ENCODE measurements at regions not wholly inside any gene's neighbourhood (a gene's known extent, or its start where the extent isn't known, plus 50 kb on each side); places are given as distances from the start of the nearest gene placed in this dataset.

DNA sequence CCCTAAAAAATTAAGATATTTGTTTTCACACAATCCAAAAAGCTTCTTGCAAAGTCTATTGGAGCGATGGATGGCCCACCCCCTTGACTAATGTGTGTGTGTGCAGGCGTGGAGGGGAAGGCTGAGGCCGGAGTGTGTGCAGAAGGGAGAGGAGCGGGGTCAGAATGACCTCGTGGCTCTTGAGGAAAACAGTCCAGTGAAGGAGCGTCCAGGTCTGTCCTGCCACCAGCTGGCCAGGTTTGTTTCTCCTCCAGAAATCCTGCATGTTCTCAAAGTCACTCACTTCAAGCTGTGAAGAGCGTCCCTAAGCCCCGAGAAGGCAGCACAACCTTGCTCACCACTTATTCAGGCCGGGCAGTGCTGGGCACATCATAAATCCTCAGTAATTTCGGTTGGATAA lies 69.5 kb upstream of the SSX2IP start:
- Histone ChIP-seq H2AFZ (ENCODE audit: control insufficient read depth, low read length) (no peak overlapping the region), H3K4me2 (ENCODE audit: control insufficient read depth, extremely low read depth, insufficient read depth, low read depth, low read length) (no peak overlapping the region), H3K4me3 (ENCODE audit: control insufficient read depth in 2 of 3, extremely low read depth in 1 of 3, insufficient read depth in 2 of 3, low read depth in 1 of 3, low read length in 3 of 3) (no peak overlapping the region), H3K9me3 (ENCODE audit: control insufficient read depth, low read depth, low read length) (no peaks in the 10 kb centered on the region), H3K4me1 (ENCODE audit: control insufficient read depth, extremely low read depth, insufficient read depth, low read length) (peaks cover 5% of the 10 kb centered on the region), H3K27me3 (ENCODE audit: control insufficient read depth, extremely low read depth, insufficient read depth, low read length) (no peaks in the 10 kb centered on the region), H3K79me2 (ENCODE audit: control insufficient read depth, insufficient read depth, low read length) (no peaks in the 10 kb centered on the region), H3K36me3 (ENCODE audit: control insufficient read depth in 2 of 2, extremely low read depth in 1 of 2, insufficient read depth in 2 of 2, low read length in 2 of 2) (no peaks in the 10 kb centered on the region), H3K9ac (ENCODE audit: control insufficient read depth, extremely low read depth, insufficient read depth, low read length) (no peak overlapping the region), H4K20me1 (ENCODE audit: control insufficient read depth, extremely low read depth, insufficient read depth, low read length) (no peaks in the 10 kb centered on the region), H3K9me1 (ENCODE audit: control insufficient read depth, extremely low read depth, insufficient read depth, low read length) (no peaks in the 10 kb centered on the region), H3K27ac (ENCODE audit: control insufficient read depth, insufficient read depth, low read length) (no peak overlapping the region)
- FAIRE-seq: no peak
- dilution Hi-C loops (cut with MboI; ENCODE audit: extremely low pct_ligation_motif_present, low sequenced_read_pairs): no loop called here
- no peak for DNase-seq (ENCODE audit: low read depth, low spot score)
- TF ChIP-seq, protein P1, sequence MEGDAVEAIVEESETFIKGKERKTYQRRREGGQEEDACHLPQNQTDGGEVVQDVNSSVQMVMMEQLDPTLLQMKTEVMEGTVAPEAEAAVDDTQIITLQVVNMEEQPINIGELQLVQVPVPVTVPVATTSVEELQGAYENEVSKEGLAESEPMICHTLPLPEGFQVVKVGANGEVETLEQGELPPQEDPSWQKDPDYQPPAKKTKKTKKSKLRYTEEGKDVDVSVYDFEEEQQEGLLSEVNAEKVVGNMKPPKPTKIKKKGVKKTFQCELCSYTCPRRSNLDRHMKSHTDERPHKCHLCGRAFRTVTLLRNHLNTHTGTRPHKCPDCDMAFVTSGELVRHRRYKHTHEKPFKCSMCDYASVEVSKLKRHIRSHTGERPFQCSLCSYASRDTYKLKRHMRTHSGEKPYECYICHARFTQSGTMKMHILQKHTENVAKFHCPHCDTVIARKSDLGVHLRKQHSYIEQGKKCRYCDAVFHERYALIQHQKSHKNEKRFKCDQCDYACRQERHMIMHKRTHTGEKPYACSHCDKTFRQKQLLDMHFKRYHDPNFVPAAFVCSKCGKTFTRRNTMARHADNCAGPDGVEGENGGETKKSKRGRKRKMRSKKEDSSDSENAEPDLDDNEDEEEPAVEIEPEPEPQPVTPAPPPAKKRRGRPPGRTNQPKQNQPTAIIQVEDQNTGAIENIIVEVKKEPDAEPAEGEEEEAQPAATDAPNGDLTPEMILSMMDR (optimal IDR thresholded peaks at IDR 0.05 in 1 of 3, IDR thresholded peaks at IDR 0.05 in 1 of 3, conservative IDR thresholded peaks at IDR 0.05 in 1 of 3; ENCODE audit: extremely low read depth in 1 of 3, insufficient read depth in 2 of 3, low read length in 3 of 3): no peak
- no peak for TF ChIP-seq EZH2 (IDR thresholded peaks at IDR 0.05; ENCODE audit: low read length)

DNA sequence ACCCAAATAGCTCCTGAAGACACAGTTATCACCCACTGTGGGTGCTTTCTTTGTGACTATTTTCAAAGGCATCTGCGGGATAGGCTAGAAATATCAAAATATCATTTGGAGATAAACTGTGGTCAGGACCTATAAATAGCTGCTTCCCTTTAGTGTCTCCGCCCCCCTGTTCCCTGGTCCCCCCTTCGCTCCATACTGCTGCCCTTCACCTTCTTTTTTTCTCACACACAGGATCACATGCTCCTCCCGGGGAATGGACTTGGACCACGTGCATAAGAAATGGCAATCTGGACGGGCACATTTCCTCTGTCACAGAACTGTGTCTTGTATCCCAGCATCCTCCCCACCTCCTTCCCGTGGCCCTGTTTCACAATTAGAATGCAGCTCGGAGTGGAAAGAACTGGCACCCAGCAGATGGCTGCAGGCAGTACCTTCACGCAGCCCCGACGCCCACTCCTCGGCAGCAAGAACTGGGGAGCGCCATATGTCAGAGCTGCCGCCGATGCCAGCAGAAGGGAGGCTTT lies 68.8 kb upstream of the SSX2IP start:
- no peak for DNase-seq (ENCODE audit: low read depth, low spot score)
- Histone ChIP-seq H3K9ac (ENCODE audit: control insufficient read depth, extremely low read depth, insufficient read depth, low read length) (no peak overlapping the region), H3K79me2 (ENCODE audit: control insufficient read depth, insufficient read depth, low read length) (no peaks in the 10 kb centered on the region), H2AFZ (ENCODE audit: control insufficient read depth, low read length) (peak overlapping the region; percentile 67), H3K9me1 (ENCODE audit: control insufficient read depth, extremely low read depth, insufficient read depth, low read length) (no peaks in the 10 kb centered on the region), H3K36me3 (ENCODE audit: control insufficient read depth in 2 of 2, extremely low read depth in 1 of 2, insufficient read depth in 2 of 2, low read length in 2 of 2) (no peaks in the 10 kb centered on the region), H3K27me3 (ENCODE audit: control insufficient read depth, extremely low read depth, insufficient read depth, low read length) (no peaks in the 10 kb centered on the region), H3K9me3 (ENCODE audit: control insufficient read depth, low read depth, low read length) (no peaks in the 10 kb centered on the region), H3K4me1 (ENCODE audit: control insufficient read depth, extremely low read depth, insufficient read depth, low read length) (peaks cover 1% of the 10 kb centered on the region), H3K4me2 (ENCODE audit: control insufficient read depth, extremely low read depth, insufficient read depth, low read depth, low read length) (peak overlapping the region; percentile 30), H4K20me1 (ENCODE audit: control insufficient read depth, extremely low read depth, insufficient read depth, low read length) (no peaks in the 10 kb centered on the region), H3K4me3 (ENCODE audit: control insufficient read depth in 2 of 3, extremely low read depth in 1 of 3, insufficient read depth in 2 of 3, low read depth in 1 of 3, low read length in 3 of 3) (no peak overlapping the region), H3K27ac (ENCODE audit: control insufficient read depth, insufficient read depth, low read length) (no peak overlapping the region)
- FAIRE-seq: no peak
- dilution Hi-C loops (cut with MboI; ENCODE audit: extremely low pct_ligation_motif_present, low sequenced_read_pairs): no loop called here
- TF ChIP-seq EZH2 (IDR thresholded peaks at IDR 0.05; ENCODE audit: low read length): no peak
- TF ChIP-seq, protein P1 (optimal IDR thresholded peaks at IDR 0.05 in 1 of 3, IDR thresholded peaks at IDR 0.05 in 1 of 3, conservative IDR thresholded peaks at IDR 0.05 in 1 of 3; ENCODE audit: extremely low read depth in 1 of 3, insufficient read depth in 2 of 3, low read length in 3 of 3): no peak
